Esophagus muscularis mucosa (tissue), 3 donors: ENCODE measurements at regions not wholly inside any gene's neighbourhood (a gene's known extent, or its start where the extent isn't known, plus 50 kb on each side); places are given as distances from the start of the nearest gene placed in this dataset.

Experiments used
- POLR2A ChIP-seq: fragments of 450-650 bp; IDR thresholded peaks from one replicate; pipeline ENCODE4 v1.6.1; 2017; ENCODE audit warnings: antibody characterized with exemption, moderate library complexity, mild to moderate bottlenecking, low read depth
- POLR2AphosphoS5 ChIP-seq, 2 donors: sonication (generic); formaldehyde crosslinking; IDR thresholded peaks; one replicate each; pipeline ENCODE4 v1.6.1; 2017; ENCODE audit warnings: antibody characterized with exemption in 2 of 2
- TF ChIP-seq, protein P1 (sequence below), 3 experiments: fragments of 200-600 bp in 2 of 3; fragments of 450-650 bp in 1 of 3; sonication (generic) in 2 of 3; IDR thresholded peaks; one replicate each; pipeline ENCODE4 v1.5.1; 2017 to 2019; ENCODE audit warnings: antibody characterized with exemption in 3 of 3, mild to moderate bottlenecking in 2 of 3, moderate library complexity in 1 of 3

DNA sequence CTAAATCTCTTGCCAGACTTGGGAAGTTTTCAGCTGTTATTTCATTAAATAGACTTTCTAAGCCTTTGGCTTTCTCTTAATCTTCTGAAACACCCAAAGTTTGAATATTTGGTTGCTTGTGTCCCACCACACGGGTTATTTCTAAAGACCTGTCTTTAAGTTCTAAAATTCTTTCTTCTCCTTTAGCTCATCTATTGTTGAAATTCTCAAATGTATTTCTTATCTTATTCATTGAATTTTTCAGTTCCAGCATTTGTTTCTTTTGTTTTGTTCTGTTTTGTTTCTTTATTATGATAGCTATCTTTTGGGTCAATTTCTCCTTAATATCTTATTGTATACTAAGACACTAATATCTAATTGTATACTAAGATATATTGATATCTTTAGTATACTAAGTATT is 97.0 kb downstream of the ARRDC4 start:
- TF ChIP-seq POLR2A = no peak
- TF ChIP-seq, protein P1, sequence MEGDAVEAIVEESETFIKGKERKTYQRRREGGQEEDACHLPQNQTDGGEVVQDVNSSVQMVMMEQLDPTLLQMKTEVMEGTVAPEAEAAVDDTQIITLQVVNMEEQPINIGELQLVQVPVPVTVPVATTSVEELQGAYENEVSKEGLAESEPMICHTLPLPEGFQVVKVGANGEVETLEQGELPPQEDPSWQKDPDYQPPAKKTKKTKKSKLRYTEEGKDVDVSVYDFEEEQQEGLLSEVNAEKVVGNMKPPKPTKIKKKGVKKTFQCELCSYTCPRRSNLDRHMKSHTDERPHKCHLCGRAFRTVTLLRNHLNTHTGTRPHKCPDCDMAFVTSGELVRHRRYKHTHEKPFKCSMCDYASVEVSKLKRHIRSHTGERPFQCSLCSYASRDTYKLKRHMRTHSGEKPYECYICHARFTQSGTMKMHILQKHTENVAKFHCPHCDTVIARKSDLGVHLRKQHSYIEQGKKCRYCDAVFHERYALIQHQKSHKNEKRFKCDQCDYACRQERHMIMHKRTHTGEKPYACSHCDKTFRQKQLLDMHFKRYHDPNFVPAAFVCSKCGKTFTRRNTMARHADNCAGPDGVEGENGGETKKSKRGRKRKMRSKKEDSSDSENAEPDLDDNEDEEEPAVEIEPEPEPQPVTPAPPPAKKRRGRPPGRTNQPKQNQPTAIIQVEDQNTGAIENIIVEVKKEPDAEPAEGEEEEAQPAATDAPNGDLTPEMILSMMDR (IDR thresholded peaks at IDR 0.05) = no peak
- no peak for TF ChIP-seq POLR2AphosphoS5 (IDR thresholded peaks at IDR 0.05)
